Testis (tissue), 2 donors: ENCODE measurements at regions not wholly inside any gene's neighbourhood (a gene's known extent, or its start where the extent isn't known, plus 50 kb on each side); places are given as distances from the start of the nearest gene placed in this dataset.

Source experiments
- POLR2A ChIP-seq: fragments of 450-650 bp; IDR thresholded peaks from one replicate; pipeline ENCODE4 v1.6.1; 2017; ENCODE audit warnings: antibody characterized with exemption, mild to moderate bottlenecking, moderate library complexity
- TF ChIP-seq, protein P1 (sequence below), 3 experiments: fragments of 450-650 bp in 2 of 3; fragments of 200-600 bp in 1 of 3; sonication (generic) in 1 of 3; IDR thresholded peaks; one replicate each; pipeline ENCODE4 v1.5.1; 2016 to 2019; ENCODE audit warnings: antibody characterized with exemption in 3 of 3, mild to moderate bottlenecking in 2 of 3, moderate library complexity in 1 of 3

DNA sequence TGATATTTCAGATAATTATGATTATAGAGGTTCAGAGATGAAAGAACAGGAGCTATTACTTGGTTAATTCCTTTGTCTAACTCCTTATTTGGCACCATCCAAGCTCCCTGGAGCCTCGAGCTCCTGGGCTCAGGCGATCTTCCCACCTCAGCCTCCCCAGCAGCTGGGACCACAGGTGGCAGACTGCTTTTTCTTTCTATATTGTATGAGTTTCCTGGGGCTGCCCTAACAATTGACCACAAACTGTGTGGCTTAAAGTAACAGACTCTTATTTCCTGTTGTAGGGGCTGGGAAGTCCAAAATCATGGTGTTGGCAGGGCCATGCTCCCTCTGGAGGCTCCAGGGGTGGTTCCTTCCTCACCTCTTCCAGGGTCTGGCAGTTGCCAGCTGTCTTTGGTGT, 163.3 kb upstream of the ADCY1 start:
- TF ChIP-seq POLR2A, result no peak
- TF ChIP-seq, protein P1, sequence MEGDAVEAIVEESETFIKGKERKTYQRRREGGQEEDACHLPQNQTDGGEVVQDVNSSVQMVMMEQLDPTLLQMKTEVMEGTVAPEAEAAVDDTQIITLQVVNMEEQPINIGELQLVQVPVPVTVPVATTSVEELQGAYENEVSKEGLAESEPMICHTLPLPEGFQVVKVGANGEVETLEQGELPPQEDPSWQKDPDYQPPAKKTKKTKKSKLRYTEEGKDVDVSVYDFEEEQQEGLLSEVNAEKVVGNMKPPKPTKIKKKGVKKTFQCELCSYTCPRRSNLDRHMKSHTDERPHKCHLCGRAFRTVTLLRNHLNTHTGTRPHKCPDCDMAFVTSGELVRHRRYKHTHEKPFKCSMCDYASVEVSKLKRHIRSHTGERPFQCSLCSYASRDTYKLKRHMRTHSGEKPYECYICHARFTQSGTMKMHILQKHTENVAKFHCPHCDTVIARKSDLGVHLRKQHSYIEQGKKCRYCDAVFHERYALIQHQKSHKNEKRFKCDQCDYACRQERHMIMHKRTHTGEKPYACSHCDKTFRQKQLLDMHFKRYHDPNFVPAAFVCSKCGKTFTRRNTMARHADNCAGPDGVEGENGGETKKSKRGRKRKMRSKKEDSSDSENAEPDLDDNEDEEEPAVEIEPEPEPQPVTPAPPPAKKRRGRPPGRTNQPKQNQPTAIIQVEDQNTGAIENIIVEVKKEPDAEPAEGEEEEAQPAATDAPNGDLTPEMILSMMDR (IDR thresholded peaks at IDR 0.05), result no peak
